Endothelial cell of umbilical vein (primary cell): ENCODE measurements at regions not wholly inside any gene's neighbourhood (a gene's known extent, or its start where the extent isn't known, plus 50 kb on each side); places are given as distances from the start of the nearest gene placed in this dataset.

Experiments
- BruUV-seq: library from RNA; stranded (reverse); fragments of 400-500 nt; replicated peaks from 2 replicates; lab custom pipeline; 2021; lab: Mats Ljungman, UMichigan
- CTCF ChIA-PET: fragments of 300-600, 350-600 bp; sonication (Branson Sonifier 250); formaldehyde crosslinking; loops from one replicate; lab custom pipeline; 2021; ENCODE audit warnings: antibody characterized with exemption, inconsistent platforms; lab: Charles Lee
- POLR2A ChIA-PET: fragments of 300-600, 350-600 bp; sonication (Branson Sonifier 250); formaldehyde crosslinking; loops from one replicate; lab custom pipeline; 2021; ENCODE audit warnings: antibody characterized with exemption, inconsistent platforms; lab: Charles Lee
- DNase-seq: peaks from one replicate; pipeline ENCODE4 v3.0.0-alpha.2; 2011; ENCODE audit warnings: low read depth, low spot score
- FAIRE-seq: peaks from 2 replicates; lab custom pipeline; 2011; peaks lifted over from hg19 to GRCh38; lab: Jason Lieb, UNC
- H2AFZ ChIP-seq: 2 replicates; pipeline ENCODE4 v1.6.0; 2012; ENCODE audit warnings: low read depth, low read length, control low read depth, inconsistent platforms
- H3K27ac ChIP-seq: 2 replicates; pipeline ENCODE4 v1.5.1; 2011; ENCODE audit warnings: low read depth, mild to moderate bottlenecking, control low read depth, low read length, moderate library complexity; ENCODE audit not compliant: insufficient read depth
- H3K27me3 ChIP-seq, 2 experiments: 2 replicates each; pipeline versions ENCODE4 v1.6.0 to v1.6.1; 2011; ENCODE audit warnings: low read length in 2 of 2, mixed read lengths in 1 of 2; ENCODE audit not compliant: control insufficient read depth in 2 of 2, insufficient read depth in 2 of 2
- H3K36me3 ChIP-seq, 2 experiments: 2 replicates in 1 of 2; 3 replicates in 1 of 2; pipeline ENCODE4 v1.5.1; 2011; ENCODE audit warnings: low read length in 2 of 2, mild to moderate bottlenecking in 1 of 2, moderate library complexity in 1 of 2; ENCODE audit not compliant: control insufficient read depth in 2 of 2, insufficient read depth in 2 of 2; ENCODE audit errors: extremely low read depth in 1 of 2
- H3K4me1 ChIP-seq: 3 replicates; pipeline ENCODE4 v1.5.1; 2011; ENCODE audit warnings: mild to moderate bottlenecking, low read length; ENCODE audit not compliant: control insufficient read depth, insufficient read depth; ENCODE audit errors: extremely low read depth
- H3K4me2 ChIP-seq: 2 replicates; pipeline ENCODE4 v1.6.1; 2011; ENCODE audit warnings: low read length, control low read depth, mixed read lengths; ENCODE audit not compliant: insufficient read depth
- H3K4me3 ChIP-seq, 3 experiments: fragments of 200-600 bp in 1 of 3; sonication (generic), shearing (Covaris generic) in 1 of 3; replicated peaks in 1 of 3; 2 replicates each; pipeline ENCODE4 v1.5.1; 2011 to 2016; ENCODE audit warnings: control low read depth in 3 of 3, low read length in 3 of 3, mild to moderate bottlenecking in 2 of 3, inconsistent platforms in 1 of 3, low read depth in 1 of 3, moderate library complexity in 1 of 3; ENCODE audit not compliant: insufficient read depth in 1 of 3
- H3K79me2 ChIP-seq: 2 replicates; pipeline ENCODE4 v1.6.0; 2012; ENCODE audit warnings: low read length, inconsistent platforms; ENCODE audit not compliant: control insufficient read depth, insufficient read depth
- H3K9ac ChIP-seq: replicated peaks from 2 replicates; pipeline ENCODE3; 2011; ENCODE audit warnings: low read length, control low read depth; ENCODE audit not compliant: insufficient read depth; ENCODE audit errors: extremely low read depth
- H3K9me1 ChIP-seq: replicated peaks from 3 replicates; pipeline ENCODE4 v1.6.0; 2011; ENCODE audit warnings: mild to moderate bottlenecking, low read length; ENCODE audit not compliant: control insufficient read depth, insufficient read depth; ENCODE audit errors: extremely low read depth
- H3K9me3 ChIP-seq: replicated peaks from 2 replicates; pipeline ENCODE4 v1.5.1; 2012; ENCODE audit warnings: low read length, inconsistent platforms; ENCODE audit not compliant: control insufficient read depth, insufficient read depth
- H4K20me1 ChIP-seq: replicated peaks from 2 replicates; pipeline ENCODE3; 2011; ENCODE audit warnings: mild to moderate bottlenecking, low read length; ENCODE audit not compliant: control insufficient read depth, insufficient read depth; ENCODE audit errors: extremely low read depth
- EZH2 ChIP-seq: IDR thresholded peaks from 2 replicates; pipeline ENCODE4 v1.6.1; 2012; ENCODE audit warnings: borderline replicate concordance, low read depth, mild to moderate bottlenecking, moderate library complexity, low read length, inconsistent platforms; ENCODE audit not compliant: severe bottlenecking
- FOS ChIP-seq: IDR thresholded peaks from 2 replicates; pipeline ENCODE4 v1.6.1; 2011; ENCODE audit warnings: mild to moderate bottlenecking, low read length, moderate library complexity, borderline replicate concordance; ENCODE audit not compliant: insufficient read depth
- GATA2 ChIP-seq: IDR thresholded peaks from 2 replicates; pipeline ENCODE4 v1.7.0; 2011; ENCODE audit warnings: low read depth, mild to moderate bottlenecking, moderate library complexity, mixed read lengths, low read length; ENCODE audit not compliant: insufficient read length, insufficient read depth
- JUN ChIP-seq: IDR thresholded peaks from 2 replicates; pipeline ENCODE4 v1.6.1; 2011; ENCODE audit warnings: borderline replicate concordance, low read depth; ENCODE audit not compliant: insufficient read length, insufficient read depth
- MYC ChIP-seq: IDR thresholded peaks from one replicate; pipeline ENCODE4 v1.6.1; 2011; ENCODE audit warnings: mild to moderate bottlenecking, low read depth, low read length
- POLR2A ChIP-seq: IDR thresholded peaks from 2 replicates; pipeline ENCODE4 v1.6.1; 2012; ENCODE audit warnings: low read depth, mild to moderate bottlenecking, control low read depth, low read length
- dilution Hi-C: fragments of 300-500 bp; cut with MboI; formaldehyde crosslinking; loops from one replicate; pipeline ENCODE4 v1.15.0; 2019; ENCODE audit warnings: low sequenced_read_pairs; ENCODE audit not compliant: extremely low pct_ligation_motif_present
- intact Hi-C: fragments of 100-400 bp; cut with micrococcal nuclease; formaldehyde crosslinking; loops from one replicate; pipeline ENCODE4 v1.10.0; 2022
- TF ChIP-seq, protein P1 (sequence below): IDR thresholded peaks from 2 replicates; pipeline ENCODE4 v1.6.1; 2011; ENCODE audit not compliant: insufficient read depth, insufficient read length
- TF ChIP-seq, protein P2 (sequence below), 2 donors: IDR thresholded peaks; 1 replicate in 1 of 2; 2 replicates in 1 of 2; pipeline ENCODE4 v1.5.1; 2011; ENCODE audit warnings: low read length in 2 of 2, mild to moderate bottlenecking in 2 of 2, moderate library complexity in 2 of 2, control low read depth in 1 of 2, inconsistent platforms in 1 of 2, low read depth in 1 of 2; ENCODE audit not compliant: insufficient read depth in 1 of 2; ENCODE audit errors: extremely low read depth in 1 of 2

DNA sequence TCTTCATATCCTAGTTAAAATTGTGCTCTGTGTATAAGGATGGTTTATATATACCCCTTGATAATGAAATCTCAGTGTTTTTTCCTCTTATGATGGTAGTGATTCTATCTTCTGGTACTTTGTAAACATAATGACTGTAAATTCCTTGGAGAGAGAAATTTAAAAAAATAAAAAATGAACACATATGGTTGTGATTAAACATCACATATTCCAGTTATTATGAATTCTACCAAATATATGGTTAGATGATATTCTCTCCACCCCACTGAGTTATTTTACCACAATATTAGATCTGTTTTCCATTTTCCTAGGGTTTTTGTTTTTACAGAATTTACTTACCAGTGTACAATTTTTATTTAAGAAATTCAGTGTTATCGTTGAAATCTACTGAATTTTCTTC lies 481.9 kb upstream of the NOVA1 start:
- no peaks in the 10 kb centered on the region for H4K20me1 ChIP-seq
- no peaks in the 10 kb centered on the region for H3K4me1 ChIP-seq
- ChIA-PET CTCF (no interaction called here), POLR2A (no interaction called here)
- H3K9ac ChIP-seq: no peak overlapping the region
- H3K4me2 ChIP-seq: no peak overlapping the region
- DNase-seq: no peak
- no peak overlapping the region for H2AFZ ChIP-seq
- H3K9me3 ChIP-seq: no peaks in the 10 kb centered on the region
- no peaks in the 10 kb centered on the region for H3K79me2 ChIP-seq
- no peak for TF ChIP-seq MYC
- TF ChIP-seq, protein P1, sequence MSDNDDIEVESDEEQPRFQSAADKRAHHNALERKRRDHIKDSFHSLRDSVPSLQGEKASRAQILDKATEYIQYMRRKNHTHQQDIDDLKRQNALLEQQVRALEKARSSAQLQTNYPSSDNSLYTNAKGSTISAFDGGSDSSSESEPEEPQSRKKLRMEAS: no peak
- no peak for TF ChIP-seq FOS
- TF ChIP-seq EZH2: no peak
- TF ChIP-seq, protein P2, sequence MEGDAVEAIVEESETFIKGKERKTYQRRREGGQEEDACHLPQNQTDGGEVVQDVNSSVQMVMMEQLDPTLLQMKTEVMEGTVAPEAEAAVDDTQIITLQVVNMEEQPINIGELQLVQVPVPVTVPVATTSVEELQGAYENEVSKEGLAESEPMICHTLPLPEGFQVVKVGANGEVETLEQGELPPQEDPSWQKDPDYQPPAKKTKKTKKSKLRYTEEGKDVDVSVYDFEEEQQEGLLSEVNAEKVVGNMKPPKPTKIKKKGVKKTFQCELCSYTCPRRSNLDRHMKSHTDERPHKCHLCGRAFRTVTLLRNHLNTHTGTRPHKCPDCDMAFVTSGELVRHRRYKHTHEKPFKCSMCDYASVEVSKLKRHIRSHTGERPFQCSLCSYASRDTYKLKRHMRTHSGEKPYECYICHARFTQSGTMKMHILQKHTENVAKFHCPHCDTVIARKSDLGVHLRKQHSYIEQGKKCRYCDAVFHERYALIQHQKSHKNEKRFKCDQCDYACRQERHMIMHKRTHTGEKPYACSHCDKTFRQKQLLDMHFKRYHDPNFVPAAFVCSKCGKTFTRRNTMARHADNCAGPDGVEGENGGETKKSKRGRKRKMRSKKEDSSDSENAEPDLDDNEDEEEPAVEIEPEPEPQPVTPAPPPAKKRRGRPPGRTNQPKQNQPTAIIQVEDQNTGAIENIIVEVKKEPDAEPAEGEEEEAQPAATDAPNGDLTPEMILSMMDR (IDR thresholded peaks at IDR 0.05; ENCODE audit: extremely low read depth in 1 of 2, insufficient read depth in 1 of 2, low read depth in 1 of 2, low read length in 2 of 2): no peak
- no peak for TF ChIP-seq POLR2A
- no peak for TF ChIP-seq JUN
- TF ChIP-seq GATA2: no peak
- H3K36me3 ChIP-seq: no peaks in the 10 kb centered on the region
- H3K9me1 ChIP-seq: no peaks in the 10 kb centered on the region
- no peak for FAIRE-seq
- dilution Hi-C loops (no loop called here), intact Hi-C loops (loop anchor here (5.0 kb wide), 1 partner anchor 1253 kb away; no protein-coding TSS in a partner anchor)
- no peak overlapping the region for H3K27ac ChIP-seq
- no peak overlapping the region for H3K4me3 ChIP-seq
- BruUV-seq: no TSS peak
- no peaks in the 10 kb centered on the region for H3K27me3 ChIP-seq
